HL-60 (cell line): ENCODE measurements at regions not wholly inside any gene's neighbourhood (a gene's known extent, or its start where the extent isn't known, plus 50 kb on each side); places are given as distances from the start of the nearest gene placed in this dataset.

Source experiments
- DNase-seq, 2 experiments: peaks; one replicate each; pipeline ENCODE4 v3.0.0-alpha.2; 2010 to 2020; ENCODE audit warnings: low read depth in 1 of 2, low spot score in 1 of 2
- H3K27ac ChIP-seq: fragments of 250-450 bp; sonication (Bioruptor Pico); replicated peaks from 2 replicates; pipeline ENCODE4 v1.5.1; 2020; ENCODE audit warnings: mild to moderate bottlenecking, moderate library complexity
- H3K27me3 ChIP-seq: fragments of 250-450 bp; sonication (Bioruptor Pico); 2 replicates; pipeline ENCODE4 v1.5.1; 2021; ENCODE audit warnings: mild to moderate bottlenecking, moderate library complexity; ENCODE audit not compliant: insufficient read depth, poor library complexity, severe bottlenecking
- H3K4me3 ChIP-seq: replicated peaks from 2 replicates; pipeline ENCODE4 v1.5.1; 2011; ENCODE audit warnings: mild to moderate bottlenecking, control low read depth, low read length; ENCODE audit not compliant: insufficient read depth
- GABPA ChIP-seq: IDR thresholded peaks from 2 replicates; pipeline ENCODE4 v1.6.1; 2012; ENCODE audit warnings: low read depth
- POLR2AphosphoS5 ChIP-seq: IDR thresholded peaks from 2 replicates; pipeline ENCODE4 v1.6.1; 2012; ENCODE audit warnings: low read depth
- SPI1 ChIP-seq: IDR thresholded peaks from 2 replicates; pipeline ENCODE4 v1.6.1; 2012; ENCODE audit warnings: low read depth, mild to moderate bottlenecking, borderline replicate concordance
- TF ChIP-seq, protein P1 (sequence below): IDR thresholded peaks from 2 replicates; pipeline ENCODE4 v1.6.1; 2012; ENCODE audit warnings: low read depth; ENCODE audit not compliant: insufficient replicate concordance
- TF ChIP-seq, protein P2 (sequence below): IDR thresholded peaks from one replicate; pipeline ENCODE4 v1.5.1; 2011; ENCODE audit warnings: low read length, control low read depth, inconsistent platforms; ENCODE audit not compliant: insufficient read depth

GRCh38 chr6:74100719-74101287, 404.8 kb downstream of the CD109 start:
- no peaks in the 10 kb centered on the region for H3K27me3 ChIP-seq
- H3K27ac ChIP-seq = no peak overlapping the region
- DNase-seq = no peak
- H3K4me3 ChIP-seq = no peak overlapping the region
- TF ChIP-seq GABPA (no peak), SPI1 (no peak), POLR2AphosphoS5 (no peak)
- TF ChIP-seq, protein P1, sequence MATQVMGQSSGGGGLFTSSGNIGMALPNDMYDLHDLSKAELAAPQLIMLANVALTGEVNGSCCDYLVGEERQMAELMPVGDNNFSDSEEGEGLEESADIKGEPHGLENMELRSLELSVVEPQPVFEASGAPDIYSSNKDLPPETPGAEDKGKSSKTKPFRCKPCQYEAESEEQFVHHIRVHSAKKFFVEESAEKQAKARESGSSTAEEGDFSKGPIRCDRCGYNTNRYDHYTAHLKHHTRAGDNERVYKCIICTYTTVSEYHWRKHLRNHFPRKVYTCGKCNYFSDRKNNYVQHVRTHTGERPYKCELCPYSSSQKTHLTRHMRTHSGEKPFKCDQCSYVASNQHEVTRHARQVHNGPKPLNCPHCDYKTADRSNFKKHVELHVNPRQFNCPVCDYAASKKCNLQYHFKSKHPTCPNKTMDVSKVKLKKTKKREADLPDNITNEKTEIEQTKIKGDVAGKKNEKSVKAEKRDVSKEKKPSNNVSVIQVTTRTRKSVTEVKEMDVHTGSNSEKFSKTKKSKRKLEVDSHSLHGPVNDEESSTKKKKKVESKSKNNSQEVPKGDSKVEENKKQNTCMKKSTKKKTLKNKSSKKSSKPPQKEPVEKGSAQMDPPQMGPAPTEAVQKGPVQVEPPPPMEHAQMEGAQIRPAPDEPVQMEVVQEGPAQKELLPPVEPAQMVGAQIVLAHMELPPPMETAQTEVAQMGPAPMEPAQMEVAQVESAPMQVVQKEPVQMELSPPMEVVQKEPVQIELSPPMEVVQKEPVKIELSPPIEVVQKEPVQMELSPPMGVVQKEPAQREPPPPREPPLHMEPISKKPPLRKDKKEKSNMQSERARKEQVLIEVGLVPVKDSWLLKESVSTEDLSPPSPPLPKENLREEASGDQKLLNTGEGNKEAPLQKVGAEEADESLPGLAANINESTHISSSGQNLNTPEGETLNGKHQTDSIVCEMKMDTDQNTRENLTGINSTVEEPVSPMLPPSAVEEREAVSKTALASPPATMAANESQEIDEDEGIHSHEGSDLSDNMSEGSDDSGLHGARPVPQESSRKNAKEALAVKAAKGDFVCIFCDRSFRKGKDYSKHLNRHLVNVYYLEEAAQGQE = no peak
- TF ChIP-seq, protein P2, sequence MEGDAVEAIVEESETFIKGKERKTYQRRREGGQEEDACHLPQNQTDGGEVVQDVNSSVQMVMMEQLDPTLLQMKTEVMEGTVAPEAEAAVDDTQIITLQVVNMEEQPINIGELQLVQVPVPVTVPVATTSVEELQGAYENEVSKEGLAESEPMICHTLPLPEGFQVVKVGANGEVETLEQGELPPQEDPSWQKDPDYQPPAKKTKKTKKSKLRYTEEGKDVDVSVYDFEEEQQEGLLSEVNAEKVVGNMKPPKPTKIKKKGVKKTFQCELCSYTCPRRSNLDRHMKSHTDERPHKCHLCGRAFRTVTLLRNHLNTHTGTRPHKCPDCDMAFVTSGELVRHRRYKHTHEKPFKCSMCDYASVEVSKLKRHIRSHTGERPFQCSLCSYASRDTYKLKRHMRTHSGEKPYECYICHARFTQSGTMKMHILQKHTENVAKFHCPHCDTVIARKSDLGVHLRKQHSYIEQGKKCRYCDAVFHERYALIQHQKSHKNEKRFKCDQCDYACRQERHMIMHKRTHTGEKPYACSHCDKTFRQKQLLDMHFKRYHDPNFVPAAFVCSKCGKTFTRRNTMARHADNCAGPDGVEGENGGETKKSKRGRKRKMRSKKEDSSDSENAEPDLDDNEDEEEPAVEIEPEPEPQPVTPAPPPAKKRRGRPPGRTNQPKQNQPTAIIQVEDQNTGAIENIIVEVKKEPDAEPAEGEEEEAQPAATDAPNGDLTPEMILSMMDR = no peak

DNA sequence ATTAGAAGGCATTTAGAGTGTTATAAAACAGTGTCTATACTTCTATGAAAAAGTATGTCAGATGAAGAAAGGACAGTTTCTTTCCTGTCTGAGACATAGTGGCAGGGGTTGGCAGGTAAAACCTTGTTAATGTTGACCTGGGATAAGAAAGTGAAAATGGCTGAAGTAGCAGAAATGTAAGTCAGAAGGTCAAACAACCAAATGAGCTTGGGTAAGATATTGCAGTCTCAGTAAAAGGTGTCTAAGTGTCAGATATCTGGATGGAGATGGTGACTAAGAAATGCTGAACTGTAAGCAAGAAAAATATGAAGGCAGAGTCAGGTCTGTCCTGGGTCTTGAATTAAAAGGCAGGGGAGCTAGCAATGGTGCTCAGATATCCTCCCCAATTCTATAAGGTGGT, 400.3 kb downstream of the CD109 start:
- Histone ChIP-seq H3K27me3 (no peaks in the 10 kb centered on the region), H3K4me3 (no peak overlapping the region), H3K27ac (no peak overlapping the region)
- TF ChIP-seq POLR2AphosphoS5 (no peak), GABPA (no peak), SPI1 (no peak)
- TF ChIP-seq, protein P1 = no peak
- TF ChIP-seq, protein P2 = no peak
- no peak for DNase-seq

GRCh38 chr6:74093361-74093760, 397.4 kb downstream of the CD109 start:
- TF ChIP-seq POLR2AphosphoS5 (no peak), SPI1 (no peak), GABPA (no peak)
- TF ChIP-seq, protein P2 = no peak
- TF ChIP-seq, protein P1 = no peak
- H3K27me3 ChIP-seq = no peaks in the 10 kb centered on the region
- no peak overlapping the region for H3K4me3 ChIP-seq
- no peak for DNase-seq
- no peak overlapping the region for H3K27ac ChIP-seq
